ENCODE measurements at regions not wholly inside any gene's neighbourhood (a gene's known extent, or its start where the extent isn't known, plus 50 kb on each side); places are given as distances from the start of the nearest gene placed in this dataset.

- TF ChIP-seq CTCF (IDR thresholded peaks at IDR 0.05): no peak
- TF ChIP-seq ZFX (IDR thresholded peaks at IDR 0.05; ENCODE audit: borderline replicate concordance): no peak
Observed at GRCh38 chr2:174681099-174682006, 82.9 kb downstream of the CHRNA1 start.
